ENCODE measurements at regions not wholly inside any gene's neighbourhood (a gene's known extent, or its start where the extent isn't known, plus 50 kb on each side); places are given as distances from the start of the nearest gene placed in this dataset.

DNA sequence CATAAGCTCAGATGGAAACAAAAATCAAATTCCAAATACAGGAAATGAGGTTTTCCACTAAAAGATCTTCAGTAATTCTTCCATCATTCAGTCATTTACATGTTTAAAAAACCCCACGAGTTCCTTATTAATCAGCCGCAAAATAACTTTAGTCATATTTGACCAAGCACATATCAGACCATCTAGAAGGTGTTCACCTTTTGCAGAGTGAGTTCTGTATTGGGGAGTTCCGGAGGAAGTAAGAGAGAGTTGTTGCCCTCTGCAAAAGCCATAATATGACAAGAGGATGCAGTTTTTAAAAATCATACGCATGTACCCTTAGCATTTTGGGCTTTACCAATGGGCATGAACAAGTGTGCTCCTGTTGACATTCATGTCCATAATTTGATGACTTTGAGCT, 61.6 kb downstream of the CCR1 start:
- no peak for DNase-seq

DNA sequence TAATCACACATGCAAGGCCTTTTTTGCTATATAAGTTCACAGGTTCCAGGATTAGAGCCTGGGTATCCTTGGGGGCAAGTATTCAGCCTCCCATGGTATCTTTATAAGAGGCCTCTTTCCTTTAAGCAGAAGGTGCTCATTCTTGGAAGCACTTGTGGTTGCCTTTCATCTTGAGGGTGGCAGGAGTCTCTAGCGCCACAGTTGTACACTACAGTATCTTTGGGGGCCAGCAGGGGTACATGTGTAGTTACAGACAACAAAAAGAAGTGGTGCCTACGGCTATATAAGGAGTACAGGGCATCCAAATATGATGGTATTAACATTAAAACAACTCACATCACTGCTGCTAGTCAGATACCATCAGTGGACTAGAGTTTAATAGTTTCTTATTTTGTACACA, 62.1 kb downstream of the CCR1 start:
- DNase-seq: no peak

GRCh38 chr3:46145147-46145546, 63.0 kb downstream of the CCR1 start:
- no peak for DNase-seq

GRCh38 chr3:46143951-46144473, 64.1 kb downstream of the CCR1 start:
- DNase-seq: peak; percentile 44

DNA sequence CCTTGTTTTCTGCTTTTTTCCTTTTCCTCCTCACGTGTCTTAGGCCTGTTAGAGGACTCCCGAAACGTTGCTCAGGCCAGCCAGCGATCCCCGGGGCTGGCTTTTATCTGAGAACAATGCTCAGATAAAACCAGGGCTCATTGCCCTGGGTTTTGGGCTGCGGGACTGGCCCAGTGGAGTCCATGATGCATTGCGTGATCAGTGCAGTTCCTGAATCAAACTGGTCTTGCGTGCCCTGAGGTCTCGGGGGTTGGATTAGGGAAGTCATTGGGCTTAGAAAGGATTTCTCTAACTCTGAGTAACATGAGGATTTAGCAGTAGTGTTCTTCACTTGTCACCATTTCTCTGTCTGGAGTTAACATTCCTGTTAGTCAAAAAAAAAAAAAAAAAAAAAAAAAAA, 66.3 kb downstream of the CCR1 start:
- no peak for DNase-seq

GRCh38 chr3:46138581-46138980, 69.5 kb downstream of the CCR1 start:
- no peak for DNase-seq

DNA sequence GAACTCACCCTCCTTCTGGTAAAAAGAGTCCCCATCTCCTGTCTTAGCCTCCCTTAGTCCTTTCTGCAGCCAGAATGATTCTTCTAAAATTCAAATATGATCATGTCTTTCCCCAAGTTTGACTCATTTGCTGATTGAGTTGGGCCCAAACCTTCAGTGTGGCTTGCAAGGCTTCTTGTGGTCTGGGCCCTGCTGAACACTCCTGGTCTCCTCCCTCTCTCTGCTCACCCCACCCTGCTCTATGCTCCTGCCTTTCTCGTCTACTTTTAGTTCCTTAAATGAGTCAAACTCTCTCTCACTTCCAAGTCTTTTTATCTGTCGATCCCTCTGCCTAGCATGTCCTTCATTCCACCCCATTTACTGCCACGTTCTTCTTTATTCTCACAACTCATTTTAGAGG, 72.6 kb downstream of the CCR1 start:
- no peak for DNase-seq

DNA sequence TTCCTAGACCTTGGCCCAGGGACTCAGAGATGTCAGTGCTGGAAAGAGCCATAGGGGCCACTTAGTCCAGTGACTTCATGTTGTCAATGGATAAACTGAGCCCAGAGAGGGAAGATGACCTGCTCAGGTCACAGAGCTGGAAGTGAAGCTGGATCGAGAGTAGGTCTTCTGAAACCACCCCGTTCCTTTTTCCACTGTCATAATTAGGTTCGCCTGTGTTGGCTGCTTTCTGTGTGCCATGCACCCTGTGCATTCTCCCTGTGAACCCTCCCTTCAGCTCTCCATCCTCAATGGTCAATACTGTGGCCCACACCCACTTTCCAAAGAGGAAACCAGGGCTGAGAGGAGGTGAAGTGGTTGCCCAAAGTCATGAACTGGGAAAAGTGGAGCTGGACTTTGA, 74.8 kb downstream of the CCR1 start:
- no peak for DNase-seq

DNA sequence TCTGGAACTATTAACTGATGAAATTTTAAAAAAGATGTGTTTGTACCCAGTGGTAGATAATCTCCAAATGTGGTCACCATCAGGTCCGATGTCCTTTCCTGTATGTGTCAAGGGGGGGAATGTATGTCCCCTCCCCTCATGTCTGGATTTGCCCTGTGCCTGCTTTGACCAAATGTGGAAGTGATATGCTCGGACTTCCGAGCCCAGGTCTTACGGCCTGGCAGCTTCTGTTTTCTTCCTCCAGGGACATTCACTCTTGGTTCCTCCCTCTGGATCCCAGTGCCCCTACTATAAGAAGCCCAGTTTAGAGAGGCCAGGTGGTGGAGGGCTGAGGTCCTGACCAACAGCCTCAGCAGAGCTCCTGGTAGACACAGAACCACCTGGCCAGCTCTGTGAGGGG, 75.5 kb downstream of the CCR1 start:
- no peak for DNase-seq

GRCh38 chr3:46131884-46132450, 76.1 kb downstream of the CCR1 start:
- no peak for DNase-seq

DNA sequence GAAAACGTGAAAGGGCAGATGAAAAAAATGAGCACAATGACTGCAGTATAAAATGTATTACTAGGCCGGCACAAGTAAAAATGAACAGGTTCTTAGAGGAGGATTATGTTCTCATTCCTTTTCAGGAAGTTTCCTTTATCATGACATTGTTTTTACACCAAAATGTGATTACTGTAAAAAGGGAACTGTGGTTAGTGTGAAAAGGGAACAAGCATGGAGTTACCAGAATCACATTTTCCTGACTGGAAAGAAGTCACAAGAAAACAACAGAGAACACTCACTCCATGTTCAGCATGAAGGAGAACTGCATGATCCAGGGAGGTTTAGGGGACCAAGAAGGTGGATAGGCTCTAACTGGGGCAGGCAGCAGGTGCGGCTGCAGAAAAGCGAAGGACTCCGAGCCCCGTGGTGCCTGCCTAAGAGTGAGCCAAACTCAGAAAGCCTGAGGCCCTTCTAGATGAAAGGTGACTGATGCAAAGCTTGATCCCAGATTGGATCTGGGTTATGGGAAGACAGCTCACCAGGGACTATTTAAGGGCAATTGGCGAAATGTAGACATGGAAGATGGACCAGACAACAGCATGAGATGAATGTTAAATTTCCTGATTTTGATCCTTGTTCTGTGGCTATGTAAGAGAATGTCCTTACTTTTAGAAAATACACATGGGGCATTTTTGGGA, 77.3 kb downstream of the CCR1 start:
- no peak for DNase-seq

DNA sequence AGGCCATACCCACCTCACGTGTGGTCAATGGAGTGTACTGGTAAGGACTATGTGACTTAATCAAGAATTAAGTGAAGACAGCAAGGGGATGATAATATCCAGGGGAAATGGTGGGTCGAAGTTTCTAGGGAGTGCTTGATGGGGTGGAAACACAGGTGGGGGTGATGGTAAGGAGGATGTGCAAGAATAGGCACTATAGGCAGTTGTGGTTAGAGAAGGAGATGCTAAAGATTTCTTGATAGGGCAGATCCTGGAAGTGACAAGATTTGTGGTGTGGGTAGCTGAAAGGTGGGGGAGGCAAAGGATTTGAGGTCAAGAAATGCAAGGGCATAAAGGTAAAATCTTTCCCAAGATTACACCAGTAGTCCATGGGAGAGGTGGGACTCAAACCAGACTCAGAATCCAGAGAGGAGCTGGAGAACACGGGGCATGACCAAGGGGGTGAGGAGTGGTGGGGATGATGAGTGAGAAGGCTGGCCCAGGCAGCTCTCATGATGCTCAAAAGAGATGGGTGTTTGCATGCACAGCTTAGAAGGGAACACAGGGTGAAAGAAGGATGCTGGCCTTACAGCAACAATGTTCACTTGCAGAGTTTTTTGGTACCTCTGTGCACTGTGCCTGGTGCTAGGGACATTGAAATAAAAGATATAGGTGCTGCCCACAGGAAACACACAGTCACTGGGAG, 78.4 kb downstream of the CCR1 start:
- DNase-seq: no peak

GRCh38 chr3:46127503-46127902, 80.6 kb downstream of the CCR1 start:
- DNase-seq: no peak

- no peak for DNase-seq
Measured at GRCh38 chr3:46124216-46125177, 83.6 kb downstream of the CCR1 start.

- DNase-seq: no peak
Measured at GRCh38 chr3:46123646-46124045, 84.5 kb downstream of the CCR1 start.

DNA sequence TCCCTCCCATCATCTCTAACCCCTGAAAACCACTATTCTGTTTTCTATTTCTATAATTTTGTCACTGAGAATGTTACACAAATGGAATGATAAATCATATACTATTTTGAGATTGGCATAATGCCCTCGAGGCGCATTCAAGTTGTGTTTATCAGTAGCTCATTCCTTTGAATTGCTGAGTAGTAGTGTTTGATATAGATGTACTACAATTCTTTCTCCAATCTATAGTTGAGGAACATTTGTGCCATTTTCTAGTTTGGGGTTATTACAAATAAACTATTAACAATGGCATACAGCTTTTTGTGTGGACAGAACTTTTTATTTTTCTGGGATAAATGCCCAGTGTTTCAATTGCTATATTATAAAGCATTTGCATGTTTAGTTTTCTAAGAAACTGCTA, 86.0 kb downstream of the CCR1 start:
- no peak for DNase-seq

DNA sequence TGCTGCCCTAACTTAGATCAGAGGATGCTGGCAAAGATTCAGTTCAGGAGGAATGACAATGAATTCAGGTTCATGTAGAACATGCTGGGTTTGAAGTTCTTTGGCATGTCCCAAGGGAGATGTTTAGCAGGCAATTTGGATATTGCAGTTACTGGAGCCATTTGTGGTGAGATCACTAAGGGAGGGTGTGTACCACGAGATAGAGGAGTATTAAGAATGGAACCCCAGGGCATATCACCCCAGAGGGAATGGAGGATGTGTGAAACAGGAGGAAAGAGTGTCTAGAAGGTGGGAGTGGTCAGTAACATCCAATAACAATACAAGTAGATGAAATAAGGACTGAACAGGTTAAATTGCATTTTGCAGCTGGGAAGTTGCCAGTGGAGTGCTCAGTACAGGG, 87.1 kb downstream of the CCR1 start:
- no peak for DNase-seq

- no peak for DNase-seq
Measured at GRCh38 chr3:46119709-46120498, 88.2 kb downstream of the CCR1 start.

- DNase-seq: no peak
Measured at GRCh38 chr3:46119253-46119652, 88.9 kb downstream of the CCR1 start.

DNA sequence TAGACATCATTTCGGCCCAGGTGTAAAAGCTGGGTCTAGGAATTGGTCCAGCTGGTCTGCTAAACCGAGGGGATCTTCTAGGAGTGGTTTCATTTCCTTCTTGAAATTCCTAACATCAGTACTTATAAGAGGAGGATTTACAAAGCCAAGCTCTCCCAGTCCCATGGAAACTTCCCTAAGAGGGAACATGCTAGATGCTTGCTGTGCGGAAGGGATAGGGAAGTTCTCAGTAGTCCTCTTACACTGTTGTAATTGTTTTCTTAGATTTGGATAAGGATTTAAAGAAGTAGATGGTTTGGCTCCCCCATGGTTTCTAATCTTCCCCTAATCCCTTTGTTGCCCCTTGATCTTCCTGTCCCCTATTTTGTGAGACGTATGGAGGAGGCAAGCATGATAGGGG, 89.7 kb upstream of the XCR1 start:
- DNase-seq: no peak

DNA sequence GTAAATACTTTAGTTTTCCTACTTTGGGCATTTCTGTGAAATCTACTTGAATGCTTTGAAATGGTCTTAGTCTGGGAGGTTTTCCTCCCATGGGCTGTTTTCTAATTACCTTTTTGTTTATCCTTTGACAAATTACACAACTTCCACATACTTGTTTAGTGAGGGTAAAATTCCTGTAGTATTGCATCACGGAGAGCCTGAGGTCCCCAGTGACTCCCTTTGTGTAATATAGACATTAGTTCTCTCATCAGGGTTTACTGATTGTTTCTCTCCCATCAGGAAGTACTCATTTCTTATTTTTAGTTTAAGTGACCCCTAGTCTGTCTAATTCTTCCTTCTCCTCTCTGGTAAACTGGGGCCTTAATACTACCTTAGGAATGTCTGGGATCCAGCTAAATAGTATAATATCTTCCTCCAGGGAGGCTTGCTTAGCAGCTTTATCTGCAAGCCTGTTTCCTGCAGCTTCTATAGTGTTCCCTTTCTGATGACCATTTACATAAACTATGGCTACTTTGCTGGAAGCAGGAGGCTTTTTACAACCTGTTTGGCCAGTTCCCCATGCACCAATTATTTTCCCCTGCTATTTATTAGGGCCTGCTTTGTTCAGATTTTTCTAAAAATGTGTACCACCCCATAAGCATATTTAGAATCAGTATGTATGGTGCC, 87.2 kb upstream of the XCR1 start:
- no peak for DNase-seq

- DNase-seq: no peak
Measured at GRCh38 chr3:46113608-46114007, 86.3 kb upstream of the XCR1 start.
